Skeletal muscle cell (primary cell): ENCODE measurements at regions not wholly inside any gene's neighbourhood (a gene's known extent, or its start where the extent isn't known, plus 50 kb on each side); places are given as distances from the start of the nearest gene placed in this dataset.
"Not testable (repeated sequence)": the region's sequence is repeated elsewhere in the genome, so short reads cannot be mapped to it uniquely, and the experiment has no call there.

Experiments used
- DNase-seq: peaks from one replicate; pipeline ENCODE4 v3.0.0-alpha.2; 2010; ENCODE audit warnings: low read depth
- H3K4me3 ChIP-seq: 2 replicates; pipeline ENCODE4 v1.5.1; 2011; ENCODE audit warnings: low read depth, mild to moderate bottlenecking, control low read depth, low read length, moderate library complexity

- DNase-seq: no peak
- no peak overlapping the region for H3K4me3 ChIP-seq
Observed at GRCh38 chr6:113246186-113246585, 611.0 kb upstream of the MARCKS start.

GRCh38 chr6:113248532-113248931, 608.6 kb upstream of the MARCKS start:
- no peak for DNase-seq
- H3K4me3 ChIP-seq: no peak overlapping the region

DNA sequence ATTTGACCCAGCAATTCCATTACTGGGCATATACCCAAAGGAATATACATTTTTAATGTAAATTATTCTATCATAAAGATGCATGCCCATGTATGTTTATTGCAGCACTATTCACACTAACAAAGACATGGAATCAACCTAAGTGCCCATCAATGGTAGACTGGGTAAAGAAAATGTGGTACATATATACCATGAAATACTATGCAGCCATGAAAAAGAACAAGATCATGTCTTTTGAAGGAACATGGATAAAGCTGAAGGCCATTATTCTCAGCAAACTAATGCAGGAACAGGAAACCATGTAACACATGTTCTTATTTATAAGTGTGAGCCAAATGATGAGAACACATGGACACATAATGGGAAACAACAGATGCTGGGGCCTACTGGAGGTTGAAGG, 603.0 kb upstream of the MARCKS start:
- not testable (repeated sequence) for H3K4me3 ChIP-seq, DNase-seq

GRCh38 chr6:113258771-113259170, 598.4 kb upstream of the MARCKS start:
- H3K4me3 ChIP-seq: no peak overlapping the region
- no peak for DNase-seq

DNA sequence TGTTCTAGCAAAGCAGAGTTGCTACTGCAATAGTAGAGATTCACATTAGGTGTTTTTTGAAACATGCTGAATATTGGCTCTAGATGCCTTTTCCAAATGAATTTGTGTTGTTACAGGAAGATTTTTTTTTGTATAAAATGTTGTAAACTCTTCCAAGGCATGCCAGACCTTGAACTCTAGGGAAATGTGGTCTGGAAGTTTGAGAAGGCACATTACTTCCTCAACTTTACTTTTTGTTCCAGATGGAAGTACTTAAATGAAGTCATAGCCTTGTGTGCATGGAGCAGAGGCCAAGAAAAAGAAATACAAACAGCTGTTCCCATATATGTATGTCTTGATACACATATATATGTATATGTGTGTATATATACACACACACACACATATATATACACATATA, 585.7 kb upstream of the MARCKS start:
- DNase-seq: peak; percentile 67
- no peak overlapping the region for H3K4me3 ChIP-seq

DNA sequence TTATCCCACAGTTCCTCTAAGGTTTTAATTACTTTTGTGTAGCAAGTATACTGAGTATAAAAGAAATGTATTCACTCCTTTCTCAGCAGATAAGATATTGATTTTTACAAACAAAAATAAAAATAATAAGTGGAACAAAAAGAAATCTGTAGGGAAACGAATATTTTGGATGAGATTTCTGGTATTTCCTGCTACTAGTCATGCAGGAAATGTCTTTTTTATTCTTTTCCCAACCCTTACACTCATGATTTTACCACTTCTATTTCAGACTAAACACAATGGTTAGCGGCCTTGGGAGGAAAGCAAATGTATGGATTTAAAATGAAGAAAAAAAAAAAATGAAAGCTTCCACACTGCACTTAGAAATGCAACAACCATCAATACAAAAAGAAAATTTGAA, 580.5 kb upstream of the MARCKS start:
- DNase-seq: no peak
- H3K4me3 ChIP-seq: no peak overlapping the region

DNA sequence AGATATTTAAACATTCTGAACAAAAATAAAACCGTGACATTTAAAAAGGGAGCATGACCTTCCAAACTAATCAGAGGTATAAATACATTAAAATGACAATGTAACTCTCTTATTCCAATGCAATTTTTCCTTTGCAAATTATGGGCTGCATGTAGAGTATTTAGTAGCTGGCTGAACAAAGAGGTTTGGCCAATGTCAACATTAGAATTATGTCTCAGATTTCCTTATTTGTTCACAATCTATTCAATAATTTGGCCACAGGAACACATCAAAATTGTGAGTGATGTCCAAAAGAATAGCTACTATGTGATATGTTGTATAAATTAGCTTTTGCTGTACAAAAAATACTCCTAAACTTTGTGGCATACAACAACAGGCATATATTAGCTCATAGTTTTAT, 580.0 kb upstream of the MARCKS start:
- no peak overlapping the region for H3K4me3 ChIP-seq
- DNase-seq: no peak

DNA sequence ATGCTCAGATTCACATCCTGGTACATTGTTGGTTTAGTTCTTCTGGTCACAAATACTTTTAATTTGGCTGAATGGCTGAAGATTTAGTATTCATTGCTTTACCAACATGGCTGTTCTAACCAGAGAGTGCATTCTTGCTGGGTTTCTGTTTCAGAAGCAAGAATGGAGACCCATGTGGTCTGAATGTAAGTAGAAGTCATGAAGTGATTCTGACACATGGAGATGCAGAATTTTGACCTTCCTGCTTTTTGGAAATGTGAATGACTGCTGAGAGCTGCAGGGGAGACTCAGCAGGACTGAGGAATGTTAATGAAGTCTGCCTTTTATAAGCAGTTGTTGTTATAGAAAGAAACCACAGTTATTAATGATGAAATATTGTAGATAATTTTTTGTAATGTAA, 576.1 kb upstream of the MARCKS start:
- DNase-seq: no peak
- H3K4me3 ChIP-seq: no peak overlapping the region

DNA sequence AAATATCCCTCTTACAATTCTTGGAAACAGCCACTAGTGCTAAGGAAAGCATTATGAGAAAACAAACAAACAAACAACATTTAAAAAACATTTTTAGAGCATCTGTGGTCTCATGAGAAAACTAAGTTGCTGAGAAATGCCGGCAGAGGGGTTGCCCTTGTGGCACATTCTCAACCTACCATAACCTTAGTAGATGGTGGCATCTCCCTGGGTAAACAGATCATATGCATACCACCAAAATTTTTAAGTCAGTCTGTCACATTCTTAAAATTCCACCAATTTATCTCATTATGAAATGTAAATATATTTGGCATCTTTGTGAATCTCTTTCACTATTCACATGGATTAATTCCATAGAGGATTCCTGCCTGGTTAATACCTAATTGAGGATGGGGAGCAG, 575.7 kb upstream of the MARCKS start:
- no peak overlapping the region for H3K4me3 ChIP-seq
- no peak for DNase-seq

GRCh38 chr6:113287396-113287795, 569.7 kb upstream of the MARCKS start:
- no peak for DNase-seq
- no peak overlapping the region for H3K4me3 ChIP-seq

DNA sequence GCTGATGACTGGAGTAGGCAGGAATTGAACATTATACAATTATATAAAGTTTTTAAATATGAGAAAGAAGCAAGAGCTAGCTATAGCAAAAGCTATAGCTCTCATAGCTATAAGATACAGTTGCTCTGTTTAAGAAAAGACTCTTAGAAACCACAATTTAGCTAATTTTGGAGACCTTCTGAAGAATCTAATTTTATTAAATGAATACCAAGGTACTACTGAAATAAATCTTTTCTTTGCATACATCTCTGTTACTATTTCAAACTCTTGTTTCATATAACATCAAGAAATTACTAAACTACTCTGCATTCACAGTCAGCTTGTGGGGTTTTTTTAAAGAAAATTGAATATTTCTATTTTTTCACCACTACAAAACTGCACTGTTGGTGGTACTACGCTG, 568.7 kb upstream of the MARCKS start:
- DNase-seq: no peak
- no peak overlapping the region for H3K4me3 ChIP-seq

- no peak for DNase-seq
- H3K4me3 ChIP-seq: no peak overlapping the region
Observed at GRCh38 chr6:113289166-113289565, 568.0 kb upstream of the MARCKS start.

- H3K4me3 ChIP-seq: no peak overlapping the region
- no peak for DNase-seq
Observed at GRCh38 chr6:113290684-113291083, 566.5 kb upstream of the MARCKS start.

- DNase-seq: no peak
Observed at GRCh38 chr6:113291751-113292445, 565.2 kb upstream of the MARCKS start.

DNA sequence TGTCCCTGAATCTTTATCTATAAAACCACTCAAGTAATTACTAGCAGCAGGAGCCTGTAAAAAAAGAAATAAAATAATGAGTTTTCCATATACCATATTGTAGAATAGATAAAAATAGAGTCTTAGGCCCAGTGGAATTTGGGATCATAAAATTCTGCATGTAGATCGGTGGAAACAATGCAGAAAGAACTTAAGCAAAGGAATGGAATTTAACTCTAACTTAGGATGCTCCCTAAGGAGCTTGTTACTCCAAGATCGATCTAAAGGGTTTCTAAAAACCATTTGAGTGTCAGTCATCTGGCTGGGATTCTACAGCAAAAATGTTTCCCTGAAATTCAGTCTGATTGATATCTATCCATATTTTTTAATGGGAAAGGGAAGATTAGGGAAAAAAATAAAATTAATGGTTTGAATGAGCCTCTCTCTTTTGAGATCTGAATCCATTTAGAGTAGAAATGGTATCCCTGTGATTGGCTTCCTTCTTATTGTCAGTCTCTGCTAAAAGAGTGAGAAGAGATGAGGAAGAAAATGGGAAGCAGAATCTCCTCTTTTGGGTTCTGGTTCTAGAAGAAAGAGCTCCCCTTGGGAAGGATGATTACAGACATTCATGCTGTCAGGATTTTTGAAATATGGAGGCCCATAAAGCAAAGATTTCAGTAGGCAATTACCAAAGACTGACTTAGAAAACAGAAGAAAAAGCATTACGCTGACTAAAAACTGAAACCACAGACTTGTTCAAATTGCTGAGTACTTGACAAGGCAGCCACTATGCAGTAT, 564.3 kb upstream of the MARCKS start:
- H3K4me3 ChIP-seq: no peak overlapping the region
- DNase-seq: no peak

More at GRCh38 chr6:113291751-113292445, 565.2 kb upstream of the MARCKS start:
- H3K4me3 ChIP-seq: no peak overlapping the region

- no peak for DNase-seq
- no peak overlapping the region for H3K4me3 ChIP-seq
Observed at GRCh38 chr6:113293423-113293740, 563.8 kb upstream of the MARCKS start.

DNA sequence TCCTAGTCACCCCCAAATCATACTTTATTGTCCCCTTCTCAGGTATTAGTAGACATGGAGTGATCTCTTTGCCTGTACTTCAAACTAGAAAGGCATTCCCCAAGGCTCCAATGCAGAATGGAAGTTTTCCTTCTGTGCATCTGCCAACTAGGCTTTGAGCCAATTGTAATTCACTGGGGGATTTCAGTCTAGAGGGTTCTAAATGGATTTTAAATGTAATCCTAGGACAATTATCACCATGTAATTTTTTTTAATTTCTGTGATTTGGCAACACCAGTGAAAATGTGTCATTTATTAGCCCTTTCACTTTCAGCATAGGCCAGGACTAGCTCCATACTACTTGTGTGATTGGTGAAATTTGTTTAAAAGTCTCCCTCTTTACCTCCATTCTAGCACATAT, 557.6 kb upstream of the MARCKS start:
- DNase-seq: no peak
- H3K4me3 ChIP-seq: no peak overlapping the region

- no peak for DNase-seq
- no peak overlapping the region for H3K4me3 ChIP-seq
Observed at GRCh38 chr6:113301651-113302050, 555.5 kb upstream of the MARCKS start.

- no peak for DNase-seq
- H3K4me3 ChIP-seq: no peak overlapping the region
Observed at GRCh38 chr6:113304116-113304515, 553.0 kb upstream of the MARCKS start.

DNA sequence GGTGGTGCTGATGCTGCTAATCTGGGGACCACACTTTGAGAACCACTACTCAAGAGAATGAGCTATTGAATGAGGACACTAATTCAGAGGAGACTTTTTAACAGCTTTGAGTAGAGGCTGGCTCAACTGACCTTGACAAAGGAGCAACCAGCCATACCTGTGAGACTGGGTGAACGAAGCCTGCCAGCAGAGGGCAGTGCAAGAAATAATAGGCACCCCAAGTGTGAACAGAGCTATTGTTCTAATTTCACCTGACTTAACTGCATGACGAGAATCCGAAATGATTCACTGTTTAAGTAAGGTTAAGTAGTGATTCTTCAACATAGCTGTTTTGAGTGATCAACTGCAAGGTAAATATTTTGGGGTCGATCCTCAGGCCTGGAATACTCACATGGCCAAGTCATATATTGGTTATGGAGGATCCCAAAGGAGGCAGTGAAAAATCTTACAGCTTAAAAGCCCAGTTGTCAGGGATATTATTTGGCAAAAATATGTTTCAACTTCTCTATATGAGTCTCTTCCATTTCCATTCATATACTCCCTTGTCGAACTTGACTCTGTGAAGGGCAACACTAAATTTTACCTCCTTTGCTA, 550.5 kb upstream of the MARCKS start:
- DNase-seq: no peak
- H3K4me3 ChIP-seq: no peak overlapping the region

DNA sequence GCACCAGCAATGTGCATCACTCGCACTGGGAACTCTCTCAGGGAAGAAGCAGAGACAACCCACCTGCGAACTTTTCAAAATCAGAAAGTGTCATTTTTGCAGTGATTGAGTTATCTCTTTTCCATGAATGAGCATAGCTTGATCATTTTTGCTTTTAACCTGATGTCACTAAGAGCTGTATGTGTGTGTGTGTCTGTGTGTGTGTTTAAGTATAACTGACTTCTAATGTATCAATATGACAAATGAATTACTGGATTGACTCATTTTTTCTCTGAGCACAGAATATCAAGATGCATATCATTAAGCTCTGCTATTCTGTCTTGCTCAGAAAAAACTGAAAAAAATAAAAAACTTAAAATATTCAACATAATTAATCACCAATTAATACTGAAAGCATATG, 548.9 kb upstream of the MARCKS start:
- DNase-seq: no peak
- H3K4me3 ChIP-seq: no peak overlapping the region
